HEK293T (cell line): ENCODE measurements at regions not wholly inside any gene's neighbourhood (a gene's known extent, or its start where the extent isn't known, plus 50 kb on each side); places are given as distances from the start of the nearest gene placed in this dataset.

Experiments
- ELF4 ChIP-seq: fragments of 450-650 bp; IDR thresholded peaks from 2 replicates; pipeline ENCODE4 v1.6.1; 2017; ENCODE audit warnings: antibody characterized with exemption
- FOXM1 ChIP-seq: fragments of 450-650 bp; IDR thresholded peaks from 2 replicates; pipeline ENCODE4 v1.6.1; 2017; ENCODE audit warnings: mild to moderate bottlenecking, borderline replicate concordance
- HDGF ChIP-seq: fragments of 450-650 bp; IDR thresholded peaks from 2 replicates; pipeline ENCODE4 v1.6.1; 2017; ENCODE audit warnings: antibody characterized with exemption, borderline replicate concordance
- TARDBP ChIP-seq: fragments of 450-650 bp; IDR thresholded peaks from 2 replicates; pipeline ENCODE4 v1.6.1; 2016

GRCh38 chr7:73973091-73973490, 54.9 kb upstream of the ELN start:
- no peak for TF ChIP-seq FOXM1
- TF ChIP-seq TARDBP: no peak
- TF ChIP-seq HDGF: no peak
- no peak for TF ChIP-seq ELF4
